BE2C (cell line): ENCODE measurements at regions not wholly inside any gene's neighbourhood (a gene's known extent, or its start where the extent isn't known, plus 50 kb on each side); places are given as distances from the start of the nearest gene placed in this dataset.

Experiments used
- DNase-seq: peaks from one replicate; pipeline ENCODE4 v3.0.0-alpha.2; 2020
- H3K27me3 ChIP-seq: fragments of 250-450 bp; sonication (Bioruptor Pico); 2 replicates; pipeline ENCODE4 v1.5.1; 2020; ENCODE audit warnings: mild to moderate bottlenecking
- H3K36me3 ChIP-seq: fragments of 250-450 bp; sonication (Bioruptor Pico); 2 replicates; pipeline ENCODE4 v1.5.1; 2020; ENCODE audit warnings: mild to moderate bottlenecking
- H3K4me1 ChIP-seq: fragments of 250-450 bp; sonication (Bioruptor Pico); 2 replicates; pipeline ENCODE4 v1.5.1; 2020
- H3K4me3 ChIP-seq: 2 replicates; pipeline ENCODE4 v1.5.1; 2011; ENCODE audit warnings: low read depth, low read length
- H3K9me3 ChIP-seq: fragments of 250-450 bp; sonication (Bioruptor Pico); 2 replicates; pipeline ENCODE4 v1.5.1; 2020
- TF ChIP-seq, protein P1 (sequence below): IDR thresholded peaks from 2 replicates; pipeline ENCODE4 v1.5.1; 2012; ENCODE audit warnings: mild to moderate bottlenecking, low read depth, low read length

DNA sequence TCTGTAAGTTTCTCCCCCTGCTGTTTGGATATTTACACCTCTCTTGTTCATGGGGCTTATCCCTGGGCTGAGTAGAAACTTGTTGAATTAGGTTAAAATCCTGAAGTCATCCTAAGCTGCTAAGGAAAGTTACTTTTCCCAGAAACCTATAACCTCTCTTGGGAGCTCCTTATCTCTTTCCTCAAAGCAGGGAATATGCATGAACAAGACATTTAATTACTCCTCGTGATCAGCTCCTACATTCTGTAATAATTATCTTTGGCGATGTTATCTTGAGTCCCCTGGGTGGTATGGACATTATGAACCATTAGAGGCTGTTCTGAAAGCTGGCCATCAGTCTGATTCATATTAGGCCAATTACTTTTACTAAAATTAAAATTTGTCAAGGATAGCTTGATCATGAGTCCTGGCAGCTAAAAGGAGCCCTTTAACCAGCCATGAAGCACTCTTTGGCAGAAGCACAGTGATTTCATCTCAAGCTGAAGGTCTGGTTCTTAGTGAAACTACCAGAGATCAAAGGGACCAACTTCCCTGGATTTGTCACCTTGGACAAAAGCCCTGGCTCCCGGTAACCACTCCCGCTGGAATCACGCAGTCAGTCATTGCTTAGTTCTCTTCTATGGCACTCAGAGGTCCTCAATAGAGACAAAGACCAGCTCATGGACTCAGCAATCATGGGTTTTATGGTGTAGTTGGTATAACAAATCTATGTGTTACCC is 811.8 kb downstream of the UQCRFS1 start:
- H3K4me1 ChIP-seq = no peaks in the 10 kb centered on the region
- H3K36me3 ChIP-seq = no peaks in the 10 kb centered on the region
- H3K9me3 ChIP-seq = no peaks in the 10 kb centered on the region
- H3K27me3 ChIP-seq = no peaks in the 10 kb centered on the region
- no peak overlapping the region for H3K4me3 ChIP-seq
- TF ChIP-seq, protein P1, sequence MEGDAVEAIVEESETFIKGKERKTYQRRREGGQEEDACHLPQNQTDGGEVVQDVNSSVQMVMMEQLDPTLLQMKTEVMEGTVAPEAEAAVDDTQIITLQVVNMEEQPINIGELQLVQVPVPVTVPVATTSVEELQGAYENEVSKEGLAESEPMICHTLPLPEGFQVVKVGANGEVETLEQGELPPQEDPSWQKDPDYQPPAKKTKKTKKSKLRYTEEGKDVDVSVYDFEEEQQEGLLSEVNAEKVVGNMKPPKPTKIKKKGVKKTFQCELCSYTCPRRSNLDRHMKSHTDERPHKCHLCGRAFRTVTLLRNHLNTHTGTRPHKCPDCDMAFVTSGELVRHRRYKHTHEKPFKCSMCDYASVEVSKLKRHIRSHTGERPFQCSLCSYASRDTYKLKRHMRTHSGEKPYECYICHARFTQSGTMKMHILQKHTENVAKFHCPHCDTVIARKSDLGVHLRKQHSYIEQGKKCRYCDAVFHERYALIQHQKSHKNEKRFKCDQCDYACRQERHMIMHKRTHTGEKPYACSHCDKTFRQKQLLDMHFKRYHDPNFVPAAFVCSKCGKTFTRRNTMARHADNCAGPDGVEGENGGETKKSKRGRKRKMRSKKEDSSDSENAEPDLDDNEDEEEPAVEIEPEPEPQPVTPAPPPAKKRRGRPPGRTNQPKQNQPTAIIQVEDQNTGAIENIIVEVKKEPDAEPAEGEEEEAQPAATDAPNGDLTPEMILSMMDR = no peak
- DNase-seq = no peak

DNA sequence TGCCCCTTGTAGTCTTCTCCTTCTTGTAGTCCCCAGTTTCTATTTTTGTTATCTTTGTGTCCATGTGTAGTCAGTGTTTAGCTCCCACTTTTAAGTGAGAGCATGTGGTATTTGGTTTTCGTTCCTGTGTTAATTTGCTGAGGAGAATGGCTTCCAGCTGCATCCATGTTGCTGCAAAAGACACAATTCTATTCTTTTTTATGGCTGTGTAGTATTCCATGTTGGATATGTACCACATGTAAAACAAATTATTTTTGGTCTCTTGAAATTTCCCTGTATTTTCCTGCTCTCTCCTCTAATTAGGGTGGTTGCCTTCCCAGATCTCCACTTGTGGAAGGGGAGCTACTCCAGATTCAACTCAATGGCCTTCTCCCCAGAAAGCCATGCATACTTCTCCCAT is 813.8 kb downstream of the UQCRFS1 start:
- no peak for DNase-seq
- TF ChIP-seq, protein P1 = no peak
- Histone ChIP-seq H3K9me3 (no peaks in the 10 kb centered on the region), H3K4me3 (no peak overlapping the region), H3K36me3 (no peaks in the 10 kb centered on the region), H3K4me1 (no peaks in the 10 kb centered on the region), H3K27me3 (no peaks in the 10 kb centered on the region)

DNA sequence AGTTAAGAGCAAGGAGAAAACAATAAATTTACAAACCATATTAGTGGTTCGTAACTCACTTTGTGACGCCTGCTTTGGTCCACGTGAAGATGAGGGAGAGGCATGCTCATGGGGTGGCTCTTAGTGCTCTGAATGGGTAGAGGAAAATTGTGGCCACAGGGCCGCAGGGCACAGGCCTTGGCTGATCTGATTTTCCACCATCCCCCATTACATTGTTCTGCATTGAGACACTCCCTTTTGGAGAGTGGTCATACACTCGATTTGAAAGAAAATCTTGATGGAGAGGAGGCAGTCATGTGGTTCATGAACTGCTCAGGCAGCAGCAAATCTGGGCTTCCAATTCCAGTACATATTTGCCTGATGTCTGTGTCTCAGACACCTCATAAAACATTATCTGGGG is 815.2 kb downstream of the UQCRFS1 start:
- TF ChIP-seq, protein P1 = no peak
- Histone ChIP-seq H3K36me3 (no peaks in the 10 kb centered on the region), H3K4me1 (no peaks in the 10 kb centered on the region), H3K9me3 (no peaks in the 10 kb centered on the region), H3K4me3 (no peak overlapping the region), H3K27me3 (no peaks in the 10 kb centered on the region)
- DNase-seq = no peak

DNA sequence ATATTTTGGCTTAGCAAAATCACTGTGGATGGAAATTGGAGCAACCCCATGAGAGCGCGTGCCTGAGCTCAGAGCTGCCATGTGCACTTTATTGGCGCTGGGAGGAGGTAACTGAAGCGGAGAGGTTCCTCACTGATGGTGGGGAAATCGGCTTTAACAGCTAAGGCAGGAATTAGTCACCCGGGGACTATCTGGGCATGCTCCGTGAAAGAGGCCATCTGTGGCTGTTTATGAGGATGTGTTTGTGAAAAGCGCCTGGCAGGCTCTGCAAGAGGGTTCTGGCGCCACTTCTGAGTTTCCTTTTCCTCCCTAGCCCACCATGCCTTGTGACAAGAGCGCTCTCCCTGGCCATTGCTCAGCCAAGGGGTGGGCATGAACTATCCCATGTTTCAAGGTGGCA is 815.6 kb downstream of the UQCRFS1 start:
- Histone ChIP-seq H3K4me1 (no peaks in the 10 kb centered on the region), H3K36me3 (no peaks in the 10 kb centered on the region), H3K9me3 (no peaks in the 10 kb centered on the region), H3K4me3 (no peak overlapping the region), H3K27me3 (no peaks in the 10 kb centered on the region)
- TF ChIP-seq, protein P1 = no peak
- no peak for DNase-seq

DNA sequence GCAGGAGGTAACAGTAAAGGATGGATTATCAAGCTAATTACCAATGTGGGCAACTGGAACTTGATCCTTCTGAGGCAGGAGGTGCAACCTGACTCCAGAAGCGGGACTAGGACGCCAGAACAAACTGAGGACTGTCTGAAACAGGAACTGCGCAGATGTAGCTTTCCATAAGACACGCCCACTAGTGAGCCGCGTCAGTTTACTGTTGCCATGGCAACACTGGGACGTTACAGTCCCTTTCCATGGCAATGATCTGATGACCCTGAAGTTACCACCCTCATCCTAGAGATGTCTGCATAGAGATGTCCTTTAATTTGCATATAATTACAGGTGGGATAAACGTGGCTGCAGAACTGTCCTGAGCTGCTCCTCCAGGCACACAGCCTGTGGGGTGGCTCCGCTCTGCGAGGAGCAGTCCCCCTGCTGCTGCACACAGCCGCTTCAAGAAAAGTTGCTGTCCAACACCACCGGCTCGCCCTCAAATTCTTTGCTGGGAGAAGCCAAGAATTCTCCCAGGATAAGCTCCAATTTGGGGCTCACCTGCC is 816.6 kb downstream of the UQCRFS1 start:
- no peak for DNase-seq
- Histone ChIP-seq H3K4me1 (no peaks in the 10 kb centered on the region), H3K9me3 (no peaks in the 10 kb centered on the region), H3K4me3 (no peak overlapping the region), H3K36me3 (no peaks in the 10 kb centered on the region), H3K27me3 (no peaks in the 10 kb centered on the region)
- TF ChIP-seq, protein P1 = no peak

DNA sequence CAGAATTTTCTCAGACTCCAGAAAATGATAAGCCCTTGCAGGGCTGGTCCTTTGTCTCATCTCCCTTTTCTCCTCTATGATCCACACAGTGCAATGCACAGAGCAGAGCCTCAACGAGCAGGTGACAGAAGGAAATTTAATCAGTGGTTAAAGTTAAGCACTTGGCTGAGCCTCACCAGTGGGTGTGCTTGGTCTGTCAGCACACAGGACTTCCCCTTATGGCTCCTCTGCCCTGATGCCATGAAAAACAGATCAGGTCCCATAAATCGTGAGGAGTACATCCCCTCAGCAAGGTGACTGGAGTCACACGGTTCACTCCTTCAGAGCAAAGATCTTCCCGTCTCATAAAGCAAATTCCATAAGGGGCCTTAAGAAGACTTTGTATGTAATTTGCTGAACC is 818.2 kb downstream of the UQCRFS1 start:
- H3K4me3 ChIP-seq = no peak overlapping the region
- no peaks in the 10 kb centered on the region for H3K36me3 ChIP-seq
- DNase-seq = no peak
- H3K27me3 ChIP-seq = no peaks in the 10 kb centered on the region
- H3K4me1 ChIP-seq = no peaks in the 10 kb centered on the region
- TF ChIP-seq, protein P1 = no peak
- H3K9me3 ChIP-seq = no peaks in the 10 kb centered on the region
